Right lobe of liver (tissue), 4 donors: ENCODE measurements at regions not wholly inside any gene's neighbourhood (a gene's known extent, or its start where the extent isn't known, plus 50 kb on each side); places are given as distances from the start of the nearest gene placed in this dataset.
"Not testable (repeated sequence)": the region's sequence is repeated elsewhere in the genome, so short reads cannot be mapped to it uniquely, and the experiment has no call there.

Experiments
- POLR2A ChIP-seq: fragments of 450-650 bp; IDR thresholded peaks from one replicate; pipeline ENCODE4 v1.6.1; 2017; ENCODE audit warnings: antibody characterized with exemption, mild to moderate bottlenecking
- TF ChIP-seq, protein P1 (sequence below), 4 donors: fragments of 200-600 bp in 3 of 4; fragments of 450-650 bp in 1 of 4; IDR thresholded peaks; one replicate each; pipeline versions ENCODE4 v1.5.1 to v1.8.0; 2016 to 2022; ENCODE audit warnings: antibody characterized with exemption in 4 of 4, mild to moderate bottlenecking in 2 of 4
- donor health status: DM: no; HTN: no; CAD: no.
- donor health status: DM: no; HTN: no; CAD: no.
- donor health status: DM: no; HTN: yes; CAD: no.

DNA sequence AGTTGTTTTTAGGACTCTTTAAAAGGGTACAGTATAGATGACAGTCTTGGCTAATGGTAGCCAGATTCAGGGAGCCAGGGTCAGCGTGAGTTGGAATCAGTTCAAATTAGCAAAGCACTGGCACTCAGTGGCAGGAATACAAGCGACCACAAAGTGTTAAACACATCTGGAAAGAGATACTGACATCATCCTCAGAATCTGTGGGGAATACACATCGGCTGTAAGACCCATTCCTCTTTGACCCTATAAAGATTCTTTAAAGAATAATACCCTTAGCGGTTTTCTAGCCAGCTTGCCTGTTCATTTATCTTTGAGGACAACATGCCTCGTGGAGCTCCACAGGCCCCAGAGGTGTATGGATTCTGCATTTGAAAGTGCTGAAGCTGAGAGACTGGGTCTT is 139.1 kb downstream of the RALA start:
- not testable (repeated sequence) for TF ChIP-seq POLR2A
- TF ChIP-seq, protein P1, sequence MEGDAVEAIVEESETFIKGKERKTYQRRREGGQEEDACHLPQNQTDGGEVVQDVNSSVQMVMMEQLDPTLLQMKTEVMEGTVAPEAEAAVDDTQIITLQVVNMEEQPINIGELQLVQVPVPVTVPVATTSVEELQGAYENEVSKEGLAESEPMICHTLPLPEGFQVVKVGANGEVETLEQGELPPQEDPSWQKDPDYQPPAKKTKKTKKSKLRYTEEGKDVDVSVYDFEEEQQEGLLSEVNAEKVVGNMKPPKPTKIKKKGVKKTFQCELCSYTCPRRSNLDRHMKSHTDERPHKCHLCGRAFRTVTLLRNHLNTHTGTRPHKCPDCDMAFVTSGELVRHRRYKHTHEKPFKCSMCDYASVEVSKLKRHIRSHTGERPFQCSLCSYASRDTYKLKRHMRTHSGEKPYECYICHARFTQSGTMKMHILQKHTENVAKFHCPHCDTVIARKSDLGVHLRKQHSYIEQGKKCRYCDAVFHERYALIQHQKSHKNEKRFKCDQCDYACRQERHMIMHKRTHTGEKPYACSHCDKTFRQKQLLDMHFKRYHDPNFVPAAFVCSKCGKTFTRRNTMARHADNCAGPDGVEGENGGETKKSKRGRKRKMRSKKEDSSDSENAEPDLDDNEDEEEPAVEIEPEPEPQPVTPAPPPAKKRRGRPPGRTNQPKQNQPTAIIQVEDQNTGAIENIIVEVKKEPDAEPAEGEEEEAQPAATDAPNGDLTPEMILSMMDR (IDR thresholded peaks at IDR 0.05) = not testable (repeated sequence)
